Ishikawa (cell line): ENCODE measurements at regions not wholly inside any gene's neighbourhood (a gene's known extent, or its start where the extent isn't known, plus 50 kb on each side); places are given as distances from the start of the nearest gene placed in this dataset.

Source experiments
- CEBPB ChIP-seq: IDR thresholded peaks from 2 replicates; pipeline ENCODE4 v1.6.1; 2012
- CREB1 ChIP-seq: IDR thresholded peaks from 2 replicates; pipeline ENCODE4 v1.6.1; 2012; ENCODE audit warnings: low read depth
- FOXM1 ChIP-seq: IDR thresholded peaks from 2 replicates; pipeline ENCODE4 v1.6.1; 2012; ENCODE audit warnings: low read depth, borderline replicate concordance
- MAX ChIP-seq: IDR thresholded peaks from 2 replicates; pipeline ENCODE4 v1.6.1; 2012
- RAD21 ChIP-seq: IDR thresholded peaks from 2 replicates; pipeline ENCODE4 v1.6.1; 2012; ENCODE audit warnings: low read depth
- REST ChIP-seq: IDR thresholded peaks from 2 replicates; pipeline ENCODE4 v1.6.1; 2012; ENCODE audit warnings: low read depth, mild to moderate bottlenecking
- USF1 ChIP-seq: IDR thresholded peaks from 2 replicates; pipeline ENCODE4 v1.6.1; 2012

- no peak for TF ChIP-seq USF1
- no peak for TF ChIP-seq CREB1
- TF ChIP-seq RAD21, result no peak
- no peak for TF ChIP-seq FOXM1
- no peak for TF ChIP-seq REST
- no peak for TF ChIP-seq CEBPB
- no peak for TF ChIP-seq MAX
Measured at GRCh38 chr5:69043655-69043996, 50.2 kb upstream of the SLC30A5 start.
